A673 (cell line): ENCODE measurements at regions not wholly inside any gene's neighbourhood (a gene's known extent, or its start where the extent isn't known, plus 50 kb on each side); places are given as distances from the start of the nearest gene placed in this dataset.

Experiments
- BruUV-seq: library from RNA; stranded (reverse); fragments of 400-500 nt; replicated peaks from 2 replicates; lab custom pipeline; 2021; lab: Mats Ljungman, UMichigan
- CTCF ChIA-PET: fragments of 300-600 bp; sonication (Branson Sonifier 250); formaldehyde crosslinking; loops from one replicate; lab custom pipeline; 2022; ENCODE audit warnings: antibody characterized with exemption; lab: Charles Lee
- POLR2A ChIA-PET: fragments of 300-600 bp; sonication (Branson Sonifier 250); formaldehyde crosslinking; loops from one replicate; lab custom pipeline; 2022; ENCODE audit warnings: antibody characterized with exemption; ENCODE audit not compliant: low non-redundant PET; lab: Charles Lee
- DNase-seq: peaks from one replicate; pipeline ENCODE4 v3.0.0-alpha.2; 2015; ENCODE audit warnings: low spot score
- H3K27ac ChIP-seq: fragments of 200-600 bp; sonication (generic); 2 replicates; pipeline ENCODE4 v1.5.1; 2016; ENCODE audit warnings: mixed run types, low read depth, mild to moderate bottlenecking, mixed read lengths, antibody characterized with exemption, low read length; ENCODE audit not compliant: poor library complexity, severe bottlenecking
- H3K27me3 ChIP-seq: fragments of 200-600 bp; sonication (generic); replicated peaks from 2 replicates; pipeline ENCODE4 v1.6.1; 2017; ENCODE audit warnings: mixed run types, low read depth, mild to moderate bottlenecking, mixed read lengths, antibody characterized with exemption, low read length; ENCODE audit not compliant: insufficient read depth, poor library complexity
- H3K36me3 ChIP-seq: fragments of 200-600 bp; sonication (generic); 2 replicates; pipeline ENCODE4 v1.6.1; 2016; ENCODE audit warnings: mixed run types, mild to moderate bottlenecking, mixed read lengths, antibody characterized with exemption, low read length; ENCODE audit not compliant: insufficient read depth, poor library complexity, severe bottlenecking
- H3K4me1 ChIP-seq: fragments of 200-600 bp; sonication (generic); 2 replicates; pipeline ENCODE4 v1.6.1; 2017; ENCODE audit warnings: mixed run types, mild to moderate bottlenecking, mixed read lengths, antibody characterized with exemption, low read length; ENCODE audit not compliant: insufficient read depth, poor library complexity, severe bottlenecking
- H3K4me3 ChIP-seq: fragments of 200-600 bp; sonication (generic); 2 replicates; pipeline ENCODE4 v1.5.1; 2016; ENCODE audit warnings: low read depth, mixed run types, mild to moderate bottlenecking, mixed read lengths, low read length; ENCODE audit not compliant: poor library complexity, severe bottlenecking
- H3K9me3 ChIP-seq: fragments of 200-600 bp; sonication (generic); 2 replicates; pipeline ENCODE4 v1.6.1; 2016; ENCODE audit warnings: mixed run types, low read depth, mild to moderate bottlenecking, mixed read lengths, antibody characterized with exemption, low read length; ENCODE audit not compliant: poor library complexity, severe bottlenecking
- CTCF ChIP-seq: fragments of 300-800, 200-600 bp; sonication (generic); conservative IDR thresholded peaks from 2 replicates; pipeline ENCODE4 v1.5.1; 2017; ENCODE audit warnings: low read depth, mild to moderate bottlenecking, antibody characterized with exemption, low read length, moderate library complexity, mixed read lengths
- EZH2 ChIP-seq: fragments of 200-600 bp; sonication (generic); IDR thresholded peaks from 2 replicates; pipeline ENCODE4 v1.6.1; 2017; ENCODE audit warnings: borderline replicate concordance, low read depth, mild to moderate bottlenecking, mixed read lengths, antibody characterized with exemption, low read length; ENCODE audit not compliant: poor library complexity, severe bottlenecking
- intact Hi-C: fragments of 100-400 bp; cut with micrococcal nuclease; formaldehyde crosslinking; loops from one replicate; pipeline ENCODE4 v1.10.0; 2022; ENCODE audit not compliant: unreplicated experiment

DNA sequence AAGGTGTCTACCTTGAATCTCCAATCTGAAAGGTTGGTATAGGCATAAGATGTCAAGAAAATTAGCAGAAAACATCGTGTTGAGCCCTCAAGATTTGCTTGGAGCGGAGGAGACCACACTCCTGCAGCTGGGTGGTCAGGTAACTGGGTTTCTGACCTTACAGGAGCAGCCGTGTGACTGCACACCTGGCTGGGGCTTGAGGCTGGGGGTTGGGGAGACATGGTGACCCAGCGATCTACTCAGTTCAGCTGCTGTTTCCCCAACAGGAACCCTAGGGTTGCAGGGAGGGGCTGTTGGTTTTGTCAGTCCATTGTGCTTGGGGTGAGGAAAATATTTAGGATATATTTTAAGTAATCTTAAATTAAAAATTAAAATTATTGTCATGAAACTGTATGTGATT lies 147.0 kb upstream of the ZNF32 start:
- no TSS peak for BruUV-seq
- ChIA-PET CTCF (no interaction called here), POLR2A (no interaction called here)
- no peak for TF ChIP-seq CTCF
- no peak for TF ChIP-seq EZH2
- Histone ChIP-seq H3K27me3 (no peaks in the 10 kb centered on the region), H3K4me1 (no peaks in the 10 kb centered on the region), H3K9me3 (no peaks in the 10 kb centered on the region), H3K36me3 (no peaks in the 10 kb centered on the region), H3K4me3 (no peak overlapping the region), H3K27ac (no peak overlapping the region)
- DNase-seq, result no peak
- intact Hi-C loops, result no loop called here

DNA sequence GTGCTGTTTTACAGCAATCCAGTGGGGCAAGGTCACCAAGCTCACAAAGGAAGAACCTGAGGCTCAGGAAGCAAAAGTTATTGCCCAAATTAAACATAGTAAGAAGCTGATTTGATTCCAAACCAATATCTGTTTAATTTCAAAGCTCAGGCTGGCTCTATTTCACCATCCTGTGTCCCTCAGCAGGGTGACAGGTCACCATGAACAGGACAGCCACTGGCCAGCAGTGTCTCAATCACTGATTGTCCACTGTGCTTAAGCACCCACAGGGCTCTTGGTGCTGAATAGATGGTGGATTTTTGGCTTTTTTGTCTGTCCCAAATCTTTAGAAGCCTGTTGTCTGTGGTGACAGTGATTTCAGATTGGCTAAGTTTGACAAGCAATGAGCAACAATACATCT lies 146.4 kb upstream of the ZNF32 start:
- Histone ChIP-seq H3K36me3 (no peaks in the 10 kb centered on the region), H3K4me1 (no peaks in the 10 kb centered on the region), H3K27me3 (no peaks in the 10 kb centered on the region), H3K27ac (no peak overlapping the region), H3K9me3 (no peaks in the 10 kb centered on the region), H3K4me3 (no peak overlapping the region)
- no peak for DNase-seq
- TF ChIP-seq CTCF (no peak), EZH2 (no peak)
- ChIA-PET POLR2A (no interaction called here), CTCF (no interaction called here)
- intact Hi-C loops, result no loop called here
- no TSS peak for BruUV-seq

GRCh38 chr10:43794181-43794815 lies 145.6 kb upstream of the ZNF32 start:
- Histone ChIP-seq H3K36me3 (no peaks in the 10 kb centered on the region), H3K27ac (no peak overlapping the region), H3K4me1 (no peaks in the 10 kb centered on the region), H3K9me3 (no peaks in the 10 kb centered on the region), H3K27me3 (no peaks in the 10 kb centered on the region), H3K4me3 (no peak overlapping the region)
- ChIA-PET CTCF (no interaction called here), POLR2A (no interaction called here)
- no TSS peak for BruUV-seq
- TF ChIP-seq CTCF (no peak), EZH2 (no peak)
- no peak for DNase-seq
- intact Hi-C loops, result no loop called here
